IMR-90 (cell line): ENCODE measurements at regions not wholly inside any gene's neighbourhood (a gene's known extent, or its start where the extent isn't known, plus 50 kb on each side); places are given as distances from the start of the nearest gene placed in this dataset.

Experiments
- ATAC-seq: fragments of 200-7000 bp; cut with Tn5 transposase; 2 replicates; pipeline ENCODE4 v1.9.1; 2020; ENCODE audit warnings: low read depth, mild to moderate bottlenecking, moderate library complexity
- BruUV-seq: library from RNA; stranded (reverse); fragments of 400-500 nt; replicated peaks from 2 replicates; lab custom pipeline; 2021; lab: Mats Ljungman, UMichigan
- CTCF ChIA-PET: fragments of 300-600 bp; formaldehyde crosslinking; extraction: SDS; loops from one replicate; lab custom pipeline; 2021; ENCODE audit warnings: antibody characterized with exemption; lab: Yijun Ruan, JAX
- POLR2A ChIA-PET: fragments of 300-600 bp; sonication (Branson Sonifier 250); formaldehyde crosslinking; loops from one replicate; lab custom pipeline; 2022; ENCODE audit warnings: antibody characterized with exemption; ENCODE audit not compliant: unreplicated experiment; lab: Charles Lee
- DNase-seq: peaks from one replicate; pipeline ENCODE4 v3.0.0; 2013
- H2AFZ ChIP-seq: replicated peaks from 2 replicates; pipeline ENCODE3; 2013; ENCODE audit warnings: low read length, mild to moderate bottlenecking; ENCODE audit not compliant: poor library complexity
- H2AK5ac ChIP-seq: 2 replicates; pipeline ENCODE4 v1.6.1; 2013; ENCODE audit warnings: low read depth, low read length, inconsistent platforms
- H2AK9ac ChIP-seq: replicated peaks from 2 replicates; pipeline ENCODE3; 2013; ENCODE audit warnings: mild to moderate bottlenecking, low read depth, low read length, moderate library complexity; ENCODE audit not compliant: poor library complexity
- H2BK120ac ChIP-seq: 2 replicates; pipeline ENCODE4 v1.6.1; 2013; ENCODE audit warnings: low read depth, low read length, inconsistent platforms
- H2BK15ac ChIP-seq: 3 replicates; pipeline ENCODE4 v1.6.1; 2013; ENCODE audit warnings: low read depth, low read length, inconsistent platforms
- H2BK20ac ChIP-seq: 2 replicates; pipeline ENCODE4 v1.6.1; 2013; ENCODE audit warnings: low read depth, mild to moderate bottlenecking, inconsistent platforms, low read length, moderate library complexity
- H2BK5ac ChIP-seq: 2 replicates; pipeline ENCODE4 v1.6.1; 2013; ENCODE audit warnings: mild to moderate bottlenecking, low read depth, low read length, inconsistent platforms; ENCODE audit not compliant: poor library complexity, severe bottlenecking
- H3K14ac ChIP-seq: replicated peaks from 2 replicates; pipeline ENCODE4 v1.6.1; 2013; ENCODE audit warnings: low read depth, low read length, inconsistent platforms
- H3K18ac ChIP-seq: 2 replicates; pipeline ENCODE4 v1.6.1; 2013; ENCODE audit warnings: low read depth, low read length, control low read depth
- H3K23ac ChIP-seq: 2 replicates; pipeline ENCODE4 v1.6.1; 2013; ENCODE audit warnings: low read depth, low read length, inconsistent platforms
- H3K27ac ChIP-seq: 2 replicates; pipeline ENCODE4 v1.5.1; 2013; ENCODE audit warnings: mild to moderate bottlenecking, control low read depth, low read length; ENCODE audit not compliant: insufficient read depth
- H3K27me3 ChIP-seq: 2 replicates; pipeline ENCODE4 v1.6.1; 2013; ENCODE audit warnings: low read length; ENCODE audit not compliant: control insufficient read depth, insufficient read depth
- H3K36me3 ChIP-seq: 2 replicates; pipeline ENCODE4 v1.6.1; 2013; ENCODE audit warnings: low read length, mixed read lengths; ENCODE audit not compliant: control insufficient read depth, insufficient read depth
- H3K4ac ChIP-seq: 2 replicates; pipeline ENCODE4 v1.6.1; 2013; ENCODE audit warnings: low read depth, low read length, inconsistent platforms
- H3K4me1 ChIP-seq: 2 replicates; pipeline ENCODE4 v1.6.1; 2013; ENCODE audit warnings: low read length, mixed read lengths; ENCODE audit not compliant: control insufficient read depth, insufficient read depth
- H3K4me2 ChIP-seq: 2 replicates; pipeline ENCODE4 v1.6.1; 2013; ENCODE audit warnings: low read depth, mild to moderate bottlenecking, control low read depth, low read length, moderate library complexity
- H3K4me3 ChIP-seq: 2 replicates; pipeline ENCODE4 v1.5.1; 2013; ENCODE audit warnings: low read depth, mild to moderate bottlenecking, control low read depth, low read length, moderate library complexity; ENCODE audit not compliant: insufficient read depth
- H3K56ac ChIP-seq: 2 replicates; pipeline ENCODE4 v1.6.1; 2013; ENCODE audit warnings: low read length, inconsistent platforms; ENCODE audit not compliant: insufficient read depth; ENCODE audit errors: extremely low read depth
- H3K79me1 ChIP-seq, 2 experiments: 2 replicates each; pipeline ENCODE4 v1.6.1; 2013; ENCODE audit warnings: low read length in 2 of 2, inconsistent platforms in 1 of 2, low read depth in 1 of 2
- H3K9ac ChIP-seq: 2 replicates; pipeline ENCODE4 v1.6.1; 2013; ENCODE audit warnings: low read depth, low read length, control low read depth
- H3K9me1 ChIP-seq: 2 replicates; pipeline ENCODE4 v1.6.1; 2013; ENCODE audit warnings: low read length, inconsistent platforms; ENCODE audit not compliant: insufficient read depth
- H3K9me3 ChIP-seq: 2 replicates; pipeline ENCODE4 v1.6.1; 2013; ENCODE audit warnings: low read length; ENCODE audit not compliant: control insufficient read depth, insufficient read depth
- H4K20me1 ChIP-seq: 2 replicates; pipeline ENCODE4 v1.6.1; 2013; ENCODE audit warnings: low read length, inconsistent platforms; ENCODE audit not compliant: insufficient read depth
- H4K5ac ChIP-seq: 2 replicates; pipeline ENCODE4 v1.6.1; 2013; ENCODE audit warnings: mild to moderate bottlenecking, low read depth, low read length, control low read depth
- H4K8ac ChIP-seq, 2 experiments: 2 replicates each; pipeline ENCODE4 v1.6.1; 2013; ENCODE audit warnings: low read depth in 2 of 2, low read length in 2 of 2, control low read depth in 1 of 2, inconsistent platforms in 1 of 2
- H4K91ac ChIP-seq: 2 replicates; pipeline ENCODE4 v1.6.1; 2013; ENCODE audit warnings: low read depth, low read length, inconsistent platforms; ENCODE audit not compliant: insufficient read depth
- MXI1 ChIP-seq: IDR thresholded peaks from 2 replicates; pipeline ENCODE4 v1.6.1; 2012; ENCODE audit warnings: low read depth, mild to moderate bottlenecking, low read length, moderate library complexity, borderline replicate concordance
- NFE2L2 ChIP-seq: fragments of 150-350 bp; IDR thresholded peaks from 2 replicates; pipeline ENCODE4 v1.6.1; 2016; ENCODE audit warnings: low read depth, mild to moderate bottlenecking, low read length
- POLR2A ChIP-seq: IDR thresholded peaks from 2 replicates; pipeline ENCODE4 v1.6.1; 2012; ENCODE audit warnings: mild to moderate bottlenecking, low read depth, low read length
- SMC3 ChIP-seq: fragments of 150-350 bp; IDR thresholded peaks from 2 replicates; pipeline ENCODE4 v1.6.1; 2016; ENCODE audit warnings: low read depth, mild to moderate bottlenecking, antibody characterized with exemption, low read length, moderate library complexity
- WGBS, 2 experiments: methylation state at CpG; one replicate each; pipeline versions ENCODE4 v1.1.5 to v1.1.7; 2013; ENCODE audit warnings: missing lambda C conversion rate in 2 of 2; ENCODE audit not compliant: insufficient read length in 1 of 2; ENCODE audit errors: extremely low coverage in 2 of 2; 5-methylcytosine and 5-hydroxymethylcytosine counted together
- dilution Hi-C: fragments of 300-500 bp; cut with HindIII; formaldehyde crosslinking; loops from one replicate; pipeline ENCODE4 v1.14.3; 2018; ENCODE audit warnings: low sequenced_read_pairs; ENCODE audit not compliant: unreplicated experiment
- in situ Hi-C: fragments of 300-500 bp; cut with MboI; formaldehyde crosslinking; loops from 3 replicates; pipeline ENCODE4 v1.14.3; 2019; ENCODE audit warnings: low sequenced_read_pairs, inconsistent platforms, mixed read lengths
- intact Hi-C: fragments of 100-400 bp; cut with micrococcal nuclease; formaldehyde crosslinking; loops from 2 replicates; pipeline ENCODE4 v1.10.0; 2022

- no peaks in the 10 kb centered on the region for H3K9me1 ChIP-seq
Measured at GRCh38 chr5:117973785-117974184, 1014.6 kb downstream of the DTWD2 start.

More at GRCh38 chr5:117973785-117974184, 1014.6 kb downstream of the DTWD2 start:
- CTCF ChIA-PET, result interaction anchor here (1.3 kb wide), 1 partner anchor 549 kb away, joined by 3 read pairs; no protein-coding TSS in a partner anchor
- Histone ChIP-seq H3K4me1 (peaks cover 7% of the 10 kb centered on the region), H4K5ac (no peak overlapping the region), H3K23ac (no peak overlapping the region), H3K79me1 (no peaks in the 10 kb centered on the region), H2BK15ac (no peak overlapping the region), H4K8ac (no peak overlapping the region), H3K27ac (no peak overlapping the region), H2AK5ac (no peak overlapping the region), H3K4me2 (no peak overlapping the region), H2BK20ac (no peak overlapping the region), H4K91ac (no peak overlapping the region), H2AK9ac (no peak overlapping the region), H3K4me3 (no peak overlapping the region), H2BK120ac (no peak overlapping the region), H3K14ac (no peak overlapping the region), H2AFZ (no peak overlapping the region), H3K36me3 (no peaks in the 10 kb centered on the region), H3K18ac (no peak overlapping the region), H3K9me3 (no peaks in the 10 kb centered on the region), H2BK5ac (no peak overlapping the region), H3K4ac (no peak overlapping the region), H3K9ac (no peak overlapping the region), H4K20me1 (no peaks in the 10 kb centered on the region), H3K27me3 (no peaks in the 10 kb centered on the region), H3K56ac (no peak overlapping the region)
- BruUV-seq, result no TSS peak
- dilution Hi-C loops (no loop called here), intact Hi-C loops (no loop called here), in situ Hi-C loops (no loop called here)
- DNase-seq (no peak), ATAC-seq (no peak)
- TF ChIP-seq POLR2A (no peak), SMC3 (no peak), MXI1 (no peak), NFE2L2 (no peak)
- POLR2A ChIA-PET, result no interaction called here
- no CpG with 5 or more reads among the region's 1 CpG for WGBS, 2 experiments
